Tibial nerve (tissue), 4 donors: ENCODE measurements at regions not wholly inside any gene's neighbourhood (a gene's known extent, or its start where the extent isn't known, plus 50 kb on each side); places are given as distances from the start of the nearest gene placed in this dataset.

Experiments used
- CTCF ChIP-seq, 5 experiments: fragments of 200-600 bp in 3 of 5; fragments of 450-650 bp in 2 of 5; sonication (generic) in 3 of 5; IDR thresholded peaks; one replicate each; pipeline ENCODE4 v1.5.1; 2016 to 2019; ENCODE audit warnings: antibody characterized with exemption in 5 of 5, mild to moderate bottlenecking in 3 of 5, moderate library complexity in 2 of 5
- EP300 ChIP-seq, 2 donors: sonication (generic); formaldehyde crosslinking; IDR thresholded peaks; one replicate each; pipeline ENCODE4 v1.6.1; 2017; ENCODE audit warnings: antibody characterized with exemption in 2 of 2, mild to moderate bottlenecking in 1 of 2
- POLR2A ChIP-seq, 2 donors: fragments of 450-650 bp; IDR thresholded peaks; one replicate each; pipeline ENCODE4 v1.6.1; 2017; ENCODE audit warnings: antibody characterized with exemption in 2 of 2, mild to moderate bottlenecking in 2 of 2, moderate library complexity in 2 of 2

GRCh38 chr4:106864231-106864630, 171.9 kb downstream of the DKK2 start:
- TF ChIP-seq CTCF (IDR thresholded peaks at IDR 0.05) (no peak), POLR2A (IDR thresholded peaks at IDR 0.05) (no peak), EP300 (IDR thresholded peaks at IDR 0.05) (no peak)
